Transverse colon (tissue), 4 donors: ENCODE measurements at regions not wholly inside any gene's neighbourhood (a gene's known extent, or its start where the extent isn't known, plus 50 kb on each side); places are given as distances from the start of the nearest gene placed in this dataset.
"Not testable (repeated sequence)": the region's sequence is repeated elsewhere in the genome, so short reads cannot be mapped to it uniquely, and the experiment has no call there.

ENCODE experiments used
- DNase-seq: peaks from one replicate; pipeline ENCODE4 v3.0.0-alpha.2; 2019
- H3K27ac ChIP-seq, 4 donors: fragments of 200-600 bp; sonication (generic); 2 replicates each; pipeline ENCODE4 v1.5.1; 2016 to 2018; ENCODE audit warnings: inconsistent platforms in 4 of 4
- H3K27me3 ChIP-seq: fragments of 200-600 bp; sonication (generic); 2 replicates; pipeline ENCODE4 v1.5.1; 2017; ENCODE audit warnings: inconsistent platforms
- H3K36me3 ChIP-seq, 4 donors: fragments of 200-600 bp; sonication (generic); 2 replicates each; pipeline ENCODE4 v1.5.1; 2017 to 2019; ENCODE audit warnings: inconsistent platforms in 4 of 4
- H3K4me1 ChIP-seq, 4 donors: fragments of 200-600 bp; sonication (generic); 2 replicates each; pipeline ENCODE4 v1.5.1; 2017 to 2020; ENCODE audit warnings: inconsistent platforms in 4 of 4
- H3K4me3 ChIP-seq, 4 donors: fragments of 200-600 bp; sonication (generic); 1 replicate in 1 of 4; 2 replicates in 3 of 4; pipeline versions ENCODE4 v1.5.1 to v1.6.1; 2017 to 2019; ENCODE audit warnings: inconsistent platforms in 4 of 4
- H3K9me3 ChIP-seq, 2 donors: fragments of 200-600 bp; sonication (generic); 2 replicates each; pipeline ENCODE4 v1.5.1; 2017 to 2019; ENCODE audit warnings: inconsistent platforms in 2 of 2
- EP300 ChIP-seq: sonication (generic); formaldehyde crosslinking; IDR thresholded peaks from one replicate; pipeline ENCODE4 v1.6.1; 2017; ENCODE audit warnings: antibody characterized with exemption, low read depth
- POLR2A ChIP-seq: fragments of 450-650 bp; IDR thresholded peaks from one replicate; pipeline ENCODE4 v1.6.1; 2016; ENCODE audit warnings: antibody characterized with exemption, mild to moderate bottlenecking, moderate library complexity
- POLR2AphosphoS5 ChIP-seq, 3 donors: sonication (generic); formaldehyde crosslinking; IDR thresholded peaks; one replicate each; pipeline ENCODE4 v1.6.1; 2016; ENCODE audit warnings: antibody characterized with exemption in 3 of 3
- WGBS, 2 donors: methylation state at CpG; one replicate each; pipeline ENCODE4 v1.1.5; 2018; ENCODE audit warnings: low coverage in 1 of 2; 5-methylcytosine and 5-hydroxymethylcytosine counted together
- in situ Hi-C, 4 donors: fragments of 200-750 bp; cut with MboI; loops; one replicate each; pipeline versions ENCODE4 v1.15.0 to v1.15.1; 2017; ENCODE audit warnings: low sequenced_read_pairs in 3 of 4, low pct_ligation_motif_present in 1 of 4, low pct_unique_long_range_greater_than_20kb in 1 of 4
- intact Hi-C: fragments of 100-400 bp; cut with DNase I; formaldehyde crosslinking; loops from one replicate; pipeline ENCODE4 v1.15.1; 2023; ENCODE audit warnings: low total_unique reads
- TF ChIP-seq, protein P1 (sequence below), 5 experiments: fragments of 200-600 bp in 3 of 5; fragments of 450-650 bp in 2 of 5; sonication (generic) in 3 of 5; IDR thresholded peaks; 1 replicate in 2 of 5; 2 replicates in 3 of 5; pipeline ENCODE4 v1.5.1; 2016 to 2017; ENCODE audit warnings: antibody characterized with exemption in 5 of 5, inconsistent platforms in 3 of 5, mild to moderate bottlenecking in 2 of 5, moderate library complexity in 1 of 5

DNA sequence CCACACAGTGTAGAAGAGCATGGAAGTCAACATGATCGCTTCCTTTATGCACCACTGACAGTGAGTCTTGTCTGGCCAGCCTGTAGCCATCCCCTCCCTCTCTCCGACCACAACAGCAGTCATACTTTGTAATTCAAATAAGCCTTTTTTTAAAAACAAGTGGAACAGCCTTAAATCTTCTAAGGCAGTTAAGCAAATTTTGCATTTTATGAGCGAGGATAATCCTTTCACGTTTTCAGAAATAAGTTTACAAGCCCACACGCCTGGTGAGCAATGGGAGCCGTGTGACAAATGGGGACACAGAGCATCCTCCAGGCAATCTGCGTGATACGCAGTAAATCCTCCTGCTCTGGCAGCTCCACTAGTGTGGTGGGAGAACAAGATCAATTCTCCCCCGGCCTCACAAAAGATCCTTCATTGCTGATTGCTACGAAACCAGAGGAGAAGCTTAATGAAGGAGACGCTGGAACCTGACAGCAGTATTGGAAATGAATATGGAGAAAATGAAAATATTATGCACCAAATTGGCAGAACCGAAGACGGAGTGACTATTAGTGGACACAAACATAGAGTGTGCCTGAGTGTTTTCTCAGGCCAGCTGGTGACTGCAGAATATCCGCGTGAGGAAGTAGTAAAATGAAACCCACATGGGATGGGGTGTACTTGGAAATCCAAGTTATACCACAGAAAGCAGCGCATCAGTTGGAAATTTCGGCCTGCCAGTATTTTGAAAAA, 104.2 kb upstream of the CDCA7L start:
- H3K36me3 ChIP-seq, result no peaks in the 10 kb centered on the region
- intact Hi-C loops (no loop called here), in situ Hi-C loops (no loop called here)
- 80% methylated on average over 12 to 17 of the region's 17 CpGs for WGBS, 2 donors
- H3K9me3 ChIP-seq, result no peaks in the 10 kb centered on the region
- H3K27ac ChIP-seq, result no peak overlapping the region
- no peak for TF ChIP-seq POLR2A
- TF ChIP-seq, protein P1, sequence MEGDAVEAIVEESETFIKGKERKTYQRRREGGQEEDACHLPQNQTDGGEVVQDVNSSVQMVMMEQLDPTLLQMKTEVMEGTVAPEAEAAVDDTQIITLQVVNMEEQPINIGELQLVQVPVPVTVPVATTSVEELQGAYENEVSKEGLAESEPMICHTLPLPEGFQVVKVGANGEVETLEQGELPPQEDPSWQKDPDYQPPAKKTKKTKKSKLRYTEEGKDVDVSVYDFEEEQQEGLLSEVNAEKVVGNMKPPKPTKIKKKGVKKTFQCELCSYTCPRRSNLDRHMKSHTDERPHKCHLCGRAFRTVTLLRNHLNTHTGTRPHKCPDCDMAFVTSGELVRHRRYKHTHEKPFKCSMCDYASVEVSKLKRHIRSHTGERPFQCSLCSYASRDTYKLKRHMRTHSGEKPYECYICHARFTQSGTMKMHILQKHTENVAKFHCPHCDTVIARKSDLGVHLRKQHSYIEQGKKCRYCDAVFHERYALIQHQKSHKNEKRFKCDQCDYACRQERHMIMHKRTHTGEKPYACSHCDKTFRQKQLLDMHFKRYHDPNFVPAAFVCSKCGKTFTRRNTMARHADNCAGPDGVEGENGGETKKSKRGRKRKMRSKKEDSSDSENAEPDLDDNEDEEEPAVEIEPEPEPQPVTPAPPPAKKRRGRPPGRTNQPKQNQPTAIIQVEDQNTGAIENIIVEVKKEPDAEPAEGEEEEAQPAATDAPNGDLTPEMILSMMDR (IDR thresholded peaks at IDR 0.05), result no peak
- TF ChIP-seq EP300, result no peak
- no peak for TF ChIP-seq POLR2AphosphoS5 (IDR thresholded peaks at IDR 0.05)
- H3K27me3 ChIP-seq, result no peaks in the 10 kb centered on the region
- no peaks in the 10 kb centered on the region for H3K4me1 ChIP-seq
- no peak for DNase-seq
- H3K4me3 ChIP-seq, result no peak overlapping the region

DNA sequence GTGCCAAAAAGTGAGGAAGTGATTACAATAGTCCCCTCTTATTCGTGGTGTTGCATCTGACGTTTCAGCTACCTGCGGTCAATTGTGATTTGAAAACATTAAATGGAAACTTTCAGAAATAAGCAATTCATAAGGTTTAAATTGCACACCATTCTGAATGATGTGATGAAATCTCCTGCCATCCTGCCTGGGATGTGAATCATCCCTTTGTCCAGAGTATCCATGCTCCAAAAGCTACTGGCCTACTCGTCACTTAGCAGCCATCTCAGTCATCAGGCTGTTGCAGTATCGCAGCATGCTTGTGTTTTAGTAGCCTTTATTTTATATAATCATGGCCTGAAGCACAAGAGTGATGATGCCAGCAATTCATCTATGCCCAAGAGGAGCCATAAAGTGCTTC, 97.7 kb upstream of the CDCA7L start:
- no peak overlapping the region for H3K4me3 ChIP-seq
- WGBS, 2 donors, result 68 to 91% methylated on average over 3 to 5 of the region's 5 CpGs
- TF ChIP-seq POLR2AphosphoS5 (IDR thresholded peaks at IDR 0.05), result no peak
- TF ChIP-seq EP300, result no peak
- no peak for TF ChIP-seq POLR2A
- TF ChIP-seq, protein P1 (IDR thresholded peaks at IDR 0.05), result no peak
- DNase-seq, result no peak
- H3K4me1 ChIP-seq, result no peaks in the 10 kb centered on the region
- no peaks in the 10 kb centered on the region for H3K9me3 ChIP-seq
- in situ Hi-C loops, result no loop called here
- H3K36me3 ChIP-seq, result no peaks in the 10 kb centered on the region
- intact Hi-C loops, result no loop called here
- H3K27ac ChIP-seq, result no peak overlapping the region
- no peaks in the 10 kb centered on the region for H3K27me3 ChIP-seq

- in situ Hi-C loops (no loop called here), intact Hi-C loops (no loop called here)
- Histone ChIP-seq H3K4me3 (no peak overlapping the region), H3K27me3 (no peaks in the 10 kb centered on the region), H3K9me3 (no peaks in the 10 kb centered on the region), H3K27ac (no peak overlapping the region), H3K36me3 (no peaks in the 10 kb centered on the region), H3K4me1 (no peaks in the 10 kb centered on the region)
- TF ChIP-seq EP300 (no peak), POLR2A (no peak), POLR2AphosphoS5 (IDR thresholded peaks at IDR 0.05) (no peak)
- TF ChIP-seq, protein P1 (IDR thresholded peaks at IDR 0.05), result no peak
- 48 to 57% methylated on average over 4 of the region's 4 CpGs for WGBS, 2 donors
- DNase-seq, result no peak
Observed at GRCh38 chr7:22040923-22041595, 95.4 kb upstream of the CDCA7L start.

DNA sequence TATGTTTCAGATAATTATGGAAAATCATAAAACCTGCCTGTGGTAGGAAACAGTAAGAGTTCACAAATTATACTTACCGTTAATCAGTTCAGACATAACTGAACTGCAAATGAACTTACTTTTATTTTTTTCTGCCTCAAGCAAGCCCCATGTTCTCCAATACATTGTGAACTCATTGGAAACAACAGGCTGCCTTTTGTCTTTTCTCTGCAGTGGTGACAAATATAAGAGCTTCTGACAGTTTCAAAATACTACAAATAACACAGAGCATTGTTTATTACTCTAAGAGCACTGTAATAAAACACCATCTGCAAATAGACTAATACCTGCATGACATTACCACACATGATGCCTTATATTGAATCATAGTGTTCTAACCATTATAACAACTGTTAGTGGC, 94.0 kb upstream of the CDCA7L start:
- DNase-seq, result no peak
- H3K36me3 ChIP-seq, result no peaks in the 10 kb centered on the region
- no peaks in the 10 kb centered on the region for H3K9me3 ChIP-seq
- H3K4me1 ChIP-seq, result no peaks in the 10 kb centered on the region
- TF ChIP-seq POLR2A, result no peak
- TF ChIP-seq, protein P1 (IDR thresholded peaks at IDR 0.05), result no peak
- no peak for TF ChIP-seq EP300
- no peak for TF ChIP-seq POLR2AphosphoS5 (IDR thresholded peaks at IDR 0.05)
- no peaks in the 10 kb centered on the region for H3K27me3 ChIP-seq
- no peak overlapping the region for H3K4me3 ChIP-seq
- intact Hi-C loops (no loop called here), in situ Hi-C loops (no loop called here)
- WGBS, 2 donors, result 24 to 27% methylated on average over 1 of the region's 1 CpG
- no peak overlapping the region for H3K27ac ChIP-seq

DNA sequence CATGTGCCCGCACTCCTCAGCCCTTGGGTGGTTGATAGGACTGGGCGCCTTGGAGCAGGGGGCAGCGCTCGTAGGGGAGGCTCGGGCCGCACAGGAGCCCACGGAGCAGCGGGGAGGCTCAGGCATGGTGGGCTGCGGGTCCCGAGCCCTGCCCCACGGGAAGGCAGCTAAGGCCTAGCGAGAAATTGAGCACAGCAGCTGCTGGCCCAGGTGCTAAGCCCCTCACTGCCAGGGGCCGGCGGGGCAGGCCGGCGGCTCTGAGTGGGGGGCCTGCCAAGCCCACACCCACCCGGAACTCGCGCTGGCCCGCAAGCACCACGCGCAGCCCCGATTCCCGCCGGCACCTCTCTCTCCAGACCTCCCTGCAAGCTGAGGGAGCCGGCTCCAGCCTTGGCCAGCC, 86.7 kb upstream of the CDCA7L start:
- in situ Hi-C loops, result not testable (repeated sequence)
- WGBS, 2 donors, result 92% methylated on average over 24 of the region's 26 CpGs; no CpG with 5 or more reads in 1 of the 2 donors

GRCh38 chr7:22028656-22029055, 83.0 kb upstream of the CDCA7L start:
- H3K4me3 ChIP-seq, H3K36me3 ChIP-seq, intact Hi-C loops, H3K9me3 ChIP-seq, DNase-seq, in situ Hi-C loops, H3K27ac ChIP-seq, H3K4me1 ChIP-seq, H3K27me3 ChIP-seq: not testable (repeated sequence)
- 91% methylated on average over 25 of the region's 25 CpGs; no CpG with 5 or more reads in 1 of the 2 donors for WGBS, 2 donors

More for the DNA sequence above, 86.7 kb upstream of the CDCA7L start:
- H3K4me1 ChIP-seq, DNase-seq, H3K36me3 ChIP-seq, H3K27ac ChIP-seq, intact Hi-C loops, H3K4me3 ChIP-seq, H3K27me3 ChIP-seq, H3K9me3 ChIP-seq: not testable (repeated sequence)
